HG03175 (cell line): ENCODE measurements at regions not wholly inside any gene's neighbourhood (a gene's known extent, or its start where the extent isn't known, plus 50 kb on each side); places are given as distances from the start of the nearest gene placed in this dataset.

ENCODE experiments used
- ATAC-seq: cut with Tn5 transposase; IDR thresholded peaks from one replicate; pipeline ENCODE4 v1.9.1; 2021; ENCODE audit warnings: mild to moderate bottlenecking, moderate library complexity; ENCODE audit not compliant: unreplicated experiment

DNA sequence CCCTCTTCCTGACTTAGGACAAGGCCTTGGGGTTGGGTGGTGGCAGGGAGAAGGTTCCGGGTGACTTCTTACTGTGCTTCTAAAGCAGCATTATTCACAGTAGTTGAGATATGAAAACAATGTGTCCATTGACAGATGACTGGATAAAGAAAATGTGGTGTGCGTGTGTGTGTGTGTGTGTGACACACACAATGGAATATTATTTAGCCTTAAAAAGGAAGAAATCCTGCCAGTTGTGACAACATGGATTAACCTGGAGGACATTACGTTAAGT, 128.1 kb upstream of the RASGRP1 start:
- ATAC-seq = no peak

DNA sequence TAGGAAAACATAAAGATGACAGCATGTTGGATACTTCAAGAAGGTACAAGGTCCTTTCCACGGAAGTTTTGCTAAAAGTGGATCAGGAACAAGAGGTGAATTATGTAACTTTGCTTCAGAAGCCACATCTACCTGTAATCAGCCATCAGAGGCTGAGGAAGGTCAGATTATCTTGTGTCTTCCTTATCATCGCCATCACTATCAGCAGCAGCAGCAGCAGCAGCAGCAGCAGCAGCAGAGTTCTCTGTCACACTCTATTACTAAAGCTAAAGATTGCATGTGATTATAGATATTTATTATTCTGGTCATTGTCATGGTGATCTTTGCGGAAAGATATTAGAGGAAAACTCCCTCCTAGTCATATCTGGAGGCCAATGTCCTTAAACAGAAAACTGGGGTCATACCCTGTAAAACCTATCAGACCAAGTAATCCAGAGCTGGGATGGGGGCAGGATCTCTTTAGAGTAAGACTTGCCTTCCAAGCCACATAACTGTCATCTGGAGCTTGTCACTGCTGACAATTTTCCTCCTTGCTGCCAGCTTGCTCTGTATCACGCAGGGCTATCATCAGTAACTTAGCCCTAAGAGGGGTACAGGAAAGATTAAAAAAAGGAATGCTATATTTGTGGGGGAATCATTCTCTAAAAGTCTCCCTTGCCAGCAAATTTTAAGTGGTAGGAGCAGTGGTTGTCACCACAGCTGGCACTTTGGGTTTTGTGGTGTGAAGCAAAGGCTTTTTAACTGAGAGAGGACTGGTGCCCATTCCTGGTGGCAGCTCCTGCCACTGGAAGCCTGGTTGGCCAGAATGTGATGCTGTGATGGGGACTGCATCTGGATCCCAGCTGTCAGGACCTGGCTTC, 130.9 kb upstream of the RASGRP1 start:
- ATAC-seq = no peak

DNA sequence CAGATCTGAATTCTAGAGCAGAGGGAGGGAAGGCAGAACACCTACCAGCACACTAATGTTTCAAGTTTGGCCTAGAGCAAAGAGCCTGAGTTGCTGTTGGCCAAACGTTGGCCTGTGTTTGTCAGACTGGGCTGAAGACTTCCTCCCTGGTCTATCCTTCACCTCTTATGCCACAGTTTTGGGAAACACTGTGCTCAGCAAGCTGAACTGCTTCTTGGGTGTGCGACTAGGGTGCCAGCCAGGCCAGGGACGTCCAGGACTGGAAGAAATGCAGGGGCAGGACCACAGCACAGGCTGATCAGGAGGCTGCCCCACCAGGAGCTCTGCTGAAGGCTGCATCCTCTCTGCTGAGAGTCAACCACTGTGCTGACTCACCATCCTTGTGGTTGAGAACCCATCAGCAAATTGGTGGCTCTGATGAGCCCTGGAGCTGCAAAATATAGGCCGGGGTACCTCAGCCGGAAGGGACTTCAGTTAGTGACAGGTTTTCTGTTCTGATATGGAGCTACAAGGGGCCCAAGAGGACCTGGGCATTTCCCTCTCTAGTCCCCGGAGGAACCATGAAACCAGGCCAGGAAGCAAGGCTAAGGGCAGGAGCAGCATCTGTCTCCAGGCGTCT, 131.6 kb upstream of the RASGRP1 start:
- no peak for ATAC-seq

DNA sequence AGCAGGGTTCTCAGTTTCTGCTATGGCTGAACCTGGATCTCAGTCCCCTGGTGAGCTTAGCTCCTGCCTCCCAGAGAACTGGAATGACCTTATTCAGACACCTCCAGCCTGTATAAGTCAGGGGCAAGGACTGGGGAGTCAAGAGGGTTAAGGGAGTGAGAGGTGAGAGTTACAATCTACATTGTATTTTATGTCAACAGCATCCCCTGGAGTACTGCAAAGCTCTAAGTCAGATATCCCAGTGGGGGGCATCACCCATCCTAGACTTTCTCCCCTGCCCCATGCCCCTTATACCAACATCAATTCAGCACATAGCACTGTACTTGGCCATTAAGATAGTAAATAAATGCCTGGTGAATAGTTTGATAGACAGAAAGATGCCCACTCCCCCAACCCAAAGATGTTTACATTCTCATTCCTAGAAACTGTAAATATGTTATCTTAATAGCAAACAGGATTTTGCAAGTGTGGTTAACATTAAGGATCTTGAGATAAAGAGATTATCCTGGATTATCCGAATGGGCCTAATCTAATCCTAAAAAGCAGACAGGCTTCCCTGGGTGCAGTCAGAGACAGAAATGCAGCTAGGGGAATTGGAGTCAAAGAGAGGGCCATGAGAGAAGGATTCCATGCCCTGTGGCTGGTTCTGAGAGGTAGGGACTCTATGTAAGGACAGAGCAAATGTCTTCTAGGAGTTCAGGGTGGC, 132.3 kb upstream of the RASGRP1 start:
- ATAC-seq = no peak

DNA sequence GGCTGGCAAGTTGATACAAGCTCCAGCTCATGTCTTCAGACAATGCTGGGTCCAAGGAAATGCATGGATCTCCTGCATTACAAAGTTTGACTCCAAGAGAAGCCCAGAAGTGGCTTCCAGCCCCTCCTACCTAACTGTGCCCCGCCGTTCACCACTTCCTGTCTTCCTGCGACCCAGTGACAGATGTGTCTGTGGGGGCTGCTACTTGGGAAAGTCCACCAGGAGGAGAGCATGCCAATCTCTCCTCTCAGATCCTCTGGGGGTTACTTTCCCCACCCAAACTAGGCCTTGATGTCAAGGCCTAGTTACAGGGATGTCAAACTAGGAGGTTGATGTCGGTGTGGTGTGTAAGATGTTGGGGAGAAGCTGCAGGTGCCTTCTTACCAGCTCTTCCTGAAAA, 133.6 kb upstream of the RASGRP1 start:
- ATAC-seq = no peak

DNA sequence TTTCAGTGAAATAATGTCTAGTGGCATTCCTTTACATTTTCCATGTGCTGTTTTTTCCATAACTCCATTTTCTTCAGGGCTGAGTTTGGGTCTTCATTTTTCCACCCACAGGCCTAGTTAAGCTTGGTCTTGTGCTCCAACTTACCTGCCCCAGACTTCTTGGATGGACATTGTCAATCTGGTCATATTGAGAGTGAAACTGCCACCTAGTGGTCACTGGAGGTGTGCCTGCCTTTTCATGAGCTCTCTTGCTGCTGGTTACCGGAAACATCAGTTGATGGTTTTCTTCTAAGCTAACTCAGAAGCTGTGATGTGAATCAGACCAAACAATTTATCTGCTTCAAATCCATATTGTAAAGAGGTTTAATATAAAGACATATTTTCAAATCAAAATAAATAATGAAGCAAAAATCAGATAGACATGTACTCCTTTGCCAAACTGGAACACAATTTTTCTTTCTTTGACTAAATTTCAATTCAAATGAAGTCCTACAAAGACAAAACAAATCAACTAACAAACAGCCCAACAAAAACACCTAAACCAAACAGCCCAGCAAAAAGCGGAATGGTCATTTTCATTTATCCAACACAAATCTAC, 135.1 kb upstream of the RASGRP1 start:
- ATAC-seq = peak; percentile 80

DNA sequence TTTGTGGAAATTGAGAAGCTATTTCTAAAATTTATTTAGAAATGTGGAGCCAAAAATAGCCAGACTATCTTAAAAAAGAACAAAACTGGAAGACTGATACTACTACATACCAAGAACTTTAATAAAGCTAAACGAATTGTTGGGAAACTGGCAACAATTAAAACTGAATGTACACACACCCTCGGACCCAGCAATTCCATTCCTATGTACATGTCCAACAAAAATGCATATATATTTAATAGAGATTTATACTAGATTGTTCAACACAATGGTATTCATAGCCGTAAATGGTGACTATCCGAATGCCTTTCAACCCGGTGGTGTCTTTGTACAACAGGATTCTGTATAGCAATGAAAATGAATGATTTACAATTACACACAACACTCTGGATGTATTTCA, 136.5 kb upstream of the RASGRP1 start:
- no peak for ATAC-seq

DNA sequence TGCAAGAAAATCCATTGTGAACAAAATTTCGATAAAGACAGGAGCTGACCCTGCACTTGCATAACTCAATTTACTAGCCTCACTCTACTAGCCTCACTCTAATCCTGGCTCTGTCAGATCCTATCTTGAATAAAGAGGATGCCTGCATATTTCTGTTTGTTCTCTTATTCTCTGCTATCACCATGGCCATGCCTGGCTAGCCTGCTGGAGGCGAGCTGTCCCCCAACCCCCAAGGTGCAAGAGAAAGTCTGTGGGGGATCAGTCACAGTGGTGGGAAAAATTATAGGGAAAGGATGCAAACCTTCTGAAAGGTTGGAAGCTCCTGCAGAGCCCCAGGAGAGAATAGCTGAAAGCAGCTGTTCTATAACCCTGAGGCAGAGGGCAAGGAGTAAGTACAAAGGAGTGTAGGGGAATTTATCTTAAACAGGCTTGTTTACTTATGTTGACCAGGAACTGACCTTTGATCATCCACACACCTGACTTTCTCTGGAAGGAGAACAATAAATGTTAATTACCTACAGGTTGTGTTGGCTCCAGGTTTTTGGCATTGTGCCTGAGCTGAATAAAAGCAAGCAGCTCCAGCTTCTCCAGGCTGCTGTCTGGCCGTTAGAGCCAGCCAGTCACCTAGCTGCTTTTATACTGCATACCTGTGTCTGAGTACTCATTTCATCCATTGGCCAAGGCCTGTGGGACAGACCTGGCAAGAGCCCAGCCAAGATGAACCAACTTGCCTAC, 137.7 kb upstream of the RASGRP1 start:
- ATAC-seq = no peak

DNA sequence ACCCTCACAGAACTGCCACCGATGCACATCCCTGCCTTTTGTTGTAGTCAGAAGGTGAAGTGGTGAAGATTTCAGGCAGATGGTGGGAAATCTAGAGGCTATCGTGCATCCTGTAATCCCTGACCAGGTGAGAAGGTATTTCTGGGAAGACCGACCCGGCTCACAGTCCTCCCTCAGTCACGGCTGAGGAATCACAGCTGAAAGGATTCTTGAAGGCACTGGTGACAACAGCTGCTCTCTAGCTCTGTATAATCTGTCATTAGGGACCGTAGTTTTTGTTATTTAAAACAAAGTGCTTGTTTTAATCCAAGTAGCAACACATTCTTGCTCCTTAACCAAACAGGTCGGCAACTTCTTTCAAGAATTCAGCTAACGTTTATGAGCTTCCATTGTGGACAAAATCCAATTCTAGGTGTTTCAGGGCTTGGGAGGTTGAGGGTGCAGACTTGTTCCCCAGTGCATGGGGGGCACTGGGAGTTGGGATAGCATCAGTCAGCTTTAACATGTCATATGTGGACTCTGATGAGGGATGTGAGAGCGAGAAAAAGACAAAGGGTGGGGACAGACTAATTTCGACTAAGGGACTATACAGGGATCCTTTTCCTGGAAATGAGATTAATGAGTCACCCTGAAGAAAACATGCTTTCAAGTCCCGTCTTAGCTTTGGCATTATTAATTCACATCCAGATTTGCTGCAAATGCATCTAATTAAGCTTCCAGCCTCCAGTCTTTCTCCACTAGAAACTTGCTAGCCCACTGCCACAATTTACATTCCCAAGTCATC, 141.0 kb upstream of the RASGRP1 start:
- ATAC-seq = no peak

DNA sequence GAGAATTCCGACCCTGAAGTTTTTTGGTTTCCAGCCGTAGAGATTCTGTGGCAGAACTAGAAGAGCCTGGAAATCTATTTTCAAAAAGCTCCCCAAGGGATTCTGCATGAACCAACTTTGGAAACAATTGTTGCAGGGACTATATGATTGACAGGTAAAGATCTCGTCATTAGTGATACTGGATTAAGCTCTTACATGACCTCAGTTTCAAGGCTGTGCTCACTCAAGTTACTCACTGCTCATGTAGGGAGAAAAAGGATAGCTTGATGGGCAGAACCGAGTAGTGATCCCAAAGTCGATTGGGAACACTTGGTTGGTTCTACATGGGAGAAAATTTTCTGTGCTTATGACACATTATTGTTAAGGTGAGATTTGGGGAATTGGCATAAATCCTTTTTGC, 142.3 kb upstream of the RASGRP1 start:
- no peak for ATAC-seq

DNA sequence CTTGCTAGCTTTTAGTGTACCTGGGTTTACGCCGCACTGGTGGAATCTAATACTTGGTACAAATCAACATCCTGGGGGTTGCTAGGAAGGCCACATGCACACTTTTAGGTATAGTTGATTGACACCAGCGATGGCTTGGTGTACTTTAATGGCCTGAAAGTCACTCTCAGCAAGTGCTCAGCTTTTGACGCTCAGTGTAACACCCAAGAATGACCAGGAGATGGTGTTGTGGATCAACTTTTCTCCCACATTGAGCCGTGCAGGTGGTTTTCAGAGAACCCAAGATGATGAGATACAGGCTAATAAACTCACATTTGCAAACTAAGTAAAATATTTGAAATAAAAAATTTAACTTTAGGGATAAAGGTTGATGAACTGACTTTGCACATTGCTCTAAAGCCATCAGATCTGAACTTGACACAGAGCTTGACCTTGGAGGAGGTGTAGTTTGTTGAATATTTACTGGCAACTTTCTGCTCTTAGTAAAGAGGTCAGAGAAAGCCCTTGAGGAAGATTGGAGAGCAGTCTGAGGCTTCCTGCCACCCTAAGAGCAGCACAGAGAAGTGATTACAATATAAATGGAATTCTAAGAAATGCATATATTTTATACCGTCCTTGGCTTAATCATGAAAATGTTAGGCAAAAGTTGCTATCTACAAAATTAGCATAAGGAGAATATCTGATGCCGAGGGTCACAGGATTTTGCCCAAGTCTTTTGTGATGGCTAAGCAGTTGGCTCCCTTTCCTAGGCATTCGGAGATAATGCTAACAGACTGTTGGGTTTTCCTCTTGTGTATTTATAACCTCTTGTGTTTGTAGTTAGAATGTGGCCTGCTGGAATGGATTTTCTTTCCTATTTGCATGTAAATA, 143.4 kb upstream of the RASGRP1 start:
- ATAC-seq = peak; percentile 88

DNA sequence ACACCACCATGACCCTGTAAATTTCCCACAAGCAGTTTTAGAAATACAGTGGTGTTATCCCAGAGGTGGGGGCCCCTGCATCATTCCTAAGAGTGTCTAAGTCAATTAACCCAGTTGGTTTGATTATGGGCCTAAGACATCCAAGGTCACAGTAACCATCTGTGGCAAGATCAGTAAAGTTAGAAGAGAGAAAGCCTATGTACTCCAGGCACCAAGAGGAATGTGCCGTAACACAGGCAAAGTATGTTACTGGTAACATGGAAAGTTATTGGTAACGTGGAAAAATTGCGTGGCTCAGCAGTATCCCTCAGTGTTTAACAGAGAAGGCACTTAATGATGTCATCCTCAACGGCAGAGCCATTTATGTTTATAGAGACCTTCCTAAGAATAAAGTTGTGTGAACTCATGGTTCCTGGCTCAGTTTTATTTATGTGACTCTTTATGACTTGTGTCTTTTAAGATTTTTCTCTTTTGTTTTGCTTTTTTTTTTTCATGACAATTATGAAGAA, 144.1 kb upstream of the RASGRP1 start:
- ATAC-seq = no peak

DNA sequence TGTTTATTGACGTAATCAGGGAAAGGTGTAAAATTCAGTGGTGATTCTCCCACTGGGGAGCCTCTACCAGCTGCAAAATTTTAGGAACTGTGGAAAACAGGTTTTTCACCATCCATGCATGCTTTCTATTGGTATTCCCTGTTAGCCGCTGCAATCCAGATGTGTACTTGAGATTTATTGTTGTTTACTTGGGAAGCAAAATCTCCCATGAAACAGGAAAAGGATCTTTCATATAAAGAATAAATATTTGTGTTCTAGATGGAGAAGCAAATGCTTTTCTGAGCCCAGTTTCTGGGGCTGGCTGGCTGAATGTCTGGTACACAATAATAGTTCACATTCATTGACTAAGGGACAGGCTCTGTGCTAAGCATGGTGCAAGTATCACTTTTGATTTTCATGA, 144.6 kb upstream of the RASGRP1 start:
- ATAC-seq = no peak

DNA sequence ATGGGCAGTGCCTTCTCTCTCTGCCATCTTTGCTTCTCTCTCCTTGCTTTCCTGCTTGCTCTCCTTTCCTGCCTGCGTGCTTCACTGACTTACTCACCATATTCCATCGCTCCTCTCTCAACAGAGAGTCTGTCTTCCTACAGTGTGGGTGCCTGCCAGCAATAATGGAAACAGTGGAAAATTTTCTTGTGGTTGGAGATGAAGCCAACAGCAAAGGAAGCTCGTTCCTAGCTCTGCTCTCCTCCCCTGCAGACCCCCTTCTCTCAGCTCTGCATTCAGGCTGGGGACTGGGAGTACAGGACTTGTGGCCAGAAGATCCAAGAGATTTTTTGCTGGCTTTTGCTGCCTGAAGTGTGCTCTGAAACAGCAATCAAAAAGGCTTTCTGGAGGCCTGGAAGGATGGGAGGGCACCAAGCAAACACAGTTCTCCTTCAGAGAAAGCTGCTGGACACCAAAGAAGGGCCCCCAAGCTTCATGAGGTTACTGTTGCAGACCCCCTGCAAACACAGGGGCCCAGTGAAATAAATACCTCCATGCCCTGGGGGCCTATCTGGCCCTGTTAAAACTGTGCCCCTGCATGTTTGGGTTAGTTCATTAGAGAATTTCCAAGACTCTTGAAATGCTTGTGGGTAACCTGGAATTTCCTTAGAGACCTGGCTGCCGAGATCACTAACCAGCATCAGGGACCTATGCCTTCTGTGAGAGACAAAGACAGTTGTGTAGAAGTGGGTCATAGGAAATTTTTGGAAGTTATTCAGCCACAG, 149.9 kb upstream of the RASGRP1 start:
- ATAC-seq = no peak

DNA sequence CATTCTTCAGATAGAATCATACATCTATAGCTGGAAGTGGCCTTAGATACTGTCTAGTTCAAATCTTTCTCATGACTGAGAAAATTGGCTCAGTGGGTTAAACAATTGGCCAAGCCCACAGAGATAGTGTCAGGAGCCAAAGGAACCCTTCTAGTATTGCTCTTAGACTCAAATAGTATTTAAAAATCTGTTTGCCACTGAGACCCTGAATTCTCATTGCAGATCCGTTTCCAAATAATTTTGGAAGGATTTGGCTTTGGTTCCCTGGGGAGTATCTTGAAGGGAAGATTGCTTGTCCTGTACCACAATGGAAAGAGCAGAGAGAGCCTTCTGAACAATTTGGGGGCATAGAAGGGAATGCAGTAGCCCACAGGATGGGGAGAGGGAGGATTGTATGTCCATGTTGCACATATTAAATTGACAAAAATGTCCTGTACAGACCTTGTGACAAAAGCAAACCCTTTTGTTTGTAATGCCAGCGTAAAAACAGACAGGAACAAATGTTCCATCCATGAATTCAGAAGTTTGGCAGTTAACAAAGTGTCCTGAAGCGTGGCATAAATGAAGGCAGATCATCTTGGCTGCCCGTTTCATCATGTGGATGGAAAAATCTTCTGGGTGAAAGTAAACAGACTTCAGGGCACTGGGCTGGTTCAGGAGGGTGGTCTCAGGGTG, 156.4 kb upstream of the RASGRP1 start:
- ATAC-seq = no peak

DNA sequence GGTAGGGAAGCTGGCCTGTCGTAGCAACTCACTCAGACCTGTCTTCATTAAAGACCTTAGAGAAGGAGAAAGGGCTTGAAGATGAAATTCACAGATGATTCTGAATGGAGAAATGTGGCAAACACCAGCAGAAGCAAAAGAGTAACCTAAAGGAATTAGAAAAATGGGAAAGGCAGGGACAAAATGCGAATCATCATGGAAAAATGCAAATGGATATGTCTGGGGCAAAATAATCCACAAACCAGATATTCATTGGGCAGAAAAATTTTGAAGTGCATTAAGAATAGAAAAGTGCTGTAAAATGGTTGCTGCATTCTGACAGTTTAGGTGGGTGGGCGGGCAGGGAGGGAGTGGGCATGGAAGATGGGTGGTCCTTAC, 156.9 kb upstream of the RASGRP1 start:
- no peak for ATAC-seq

DNA sequence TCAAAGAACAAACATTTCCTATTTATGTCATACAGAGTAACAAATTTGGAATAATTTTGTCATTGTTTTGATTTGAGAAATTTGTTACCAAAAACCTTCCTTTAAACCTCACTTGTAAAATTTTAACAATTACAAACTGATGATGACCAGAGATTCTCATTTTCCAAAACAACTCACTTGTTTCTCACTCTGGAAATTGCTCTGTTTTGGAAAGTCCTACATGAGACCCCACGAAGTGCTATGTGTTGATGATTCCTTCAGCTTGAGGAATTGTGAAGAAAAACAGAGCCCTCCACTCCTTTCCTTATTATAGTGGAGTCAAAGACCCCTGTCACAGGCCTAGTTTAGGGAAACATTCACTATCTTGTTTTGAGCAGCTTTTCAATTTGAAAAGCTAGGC, 157.6 kb upstream of the RASGRP1 start:
- ATAC-seq = no peak

DNA sequence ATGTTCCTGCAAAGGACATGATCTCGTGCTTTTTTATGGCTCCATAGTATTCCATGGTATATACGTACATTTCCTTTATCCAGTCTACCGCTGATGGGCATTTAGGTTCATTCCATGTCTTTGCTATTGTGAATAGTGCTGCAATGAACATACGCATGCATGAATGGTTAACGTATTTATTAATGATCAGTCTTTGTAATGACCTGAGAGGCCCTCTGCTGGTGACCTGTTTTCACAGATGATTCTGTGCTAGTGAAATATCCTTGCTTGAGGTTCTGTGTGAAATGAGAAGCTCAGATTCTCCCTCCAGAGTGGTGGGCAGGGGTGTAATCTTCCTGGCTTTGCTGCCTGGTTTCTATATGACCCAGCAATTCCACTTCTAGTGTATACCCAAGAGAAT, 160.2 kb upstream of the RASGRP1 start:
- no peak for ATAC-seq
